Left lung (tissue), 4 donors: ENCODE measurements at regions not wholly inside any gene's neighbourhood (a gene's known extent, or its start where the extent isn't known, plus 50 kb on each side); places are given as distances from the start of the nearest gene placed in this dataset.
"Not testable (repeated sequence)": the region's sequence is repeated elsewhere in the genome, so short reads cannot be mapped to it uniquely, and the experiment has no call there.

Experiments
- ATAC-seq: fragments of 200-7000 bp; cut with Tn5 transposase; one replicate; pipeline ENCODE4 v1.9.1; 2020; ENCODE audit warnings: moderate library complexity
- DNase-seq, 4 donors: peaks; one replicate each; pipeline ENCODE4 v3.0.0-alpha.2; 2013 to 2020
- H3K27ac ChIP-seq, 2 donors: fragments of 200-600 bp; sonication (generic) in 1 of 2; one replicate each; pipeline versions ENCODE4 v1.5.0 to v1.8.0; 2020 to 2021
- H3K27me3 ChIP-seq, 2 donors: fragments of 200-600 bp; sonication (generic) in 1 of 2; one replicate each; pipeline versions ENCODE4 v1.5.0 to v1.8.0; 2020 to 2021
- H3K36me3 ChIP-seq, 2 donors: fragments of 200-600 bp; sonication (generic) in 1 of 2; one replicate each; pipeline versions ENCODE4 v1.5.0 to v1.8.0; 2020 to 2021
- H3K4me1 ChIP-seq, 2 donors: fragments of 200-600 bp; one replicate each; pipeline ENCODE4 v1.8.0; 2021
- H3K4me3 ChIP-seq, 2 donors: fragments of 200-600 bp; sonication (generic) in 1 of 2; one replicate each; pipeline versions ENCODE4 v1.5.0 to v1.8.0; 2020 to 2021; ENCODE audit warnings: mild to moderate bottlenecking in 1 of 2
- H3K9me3 ChIP-seq, 2 donors: fragments of 200-600 bp; sonication (generic) in 1 of 2; one replicate each; pipeline versions ENCODE4 v1.5.0 to v1.8.0; 2020 to 2021
- CTCF ChIP-seq, 2 donors: fragments of 200-600 bp; sonication (generic) in 1 of 2; IDR thresholded peaks; one replicate each; pipeline versions ENCODE4 v1.5.0 to v1.8.0; 2021; ENCODE audit warnings: antibody characterized with exemption in 2 of 2
- intact Hi-C, 2 donors: fragments of 100-400 bp; cut with DNase I; formaldehyde crosslinking; loops; one replicate each; pipeline versions ENCODE4 v1.11.2 to v1.14.2; 2022
- donor health status: DM: no; HTN: yes; CAD: no.
- donor health status: DM: no; HTN: no; CAD: no.

- H3K27me3 ChIP-seq, result no peaks in the 10 kb centered on the region
- no peaks in the 10 kb centered on the region for H3K36me3 ChIP-seq
- H3K9me3 ChIP-seq, result no peaks in the 10 kb centered on the region
- TF ChIP-seq CTCF (IDR thresholded peaks at IDR 0.05), result no peak
- ATAC-seq (no peak), DNase-seq (no peak)
- H3K4me1 ChIP-seq, result no peaks in the 10 kb centered on the region
- no peak overlapping the region for H3K4me3 ChIP-seq
- intact Hi-C loops, result no loop called here
- H3K27ac ChIP-seq, result no peak overlapping the region
These were observed 120.4 kb downstream of the ZFP64 start for GRCh38 chr20:52071136-52071535.

- ATAC-seq, result no peak
These were observed 126.6 kb downstream of the ZFP64 start for GRCh38 chr20:52064931-52065330.

GRCh38 chr20:52062452-52063209 is 128.9 kb downstream of the ZFP64 start:
- no peak for ATAC-seq
- TF ChIP-seq CTCF (IDR thresholded peaks at IDR 0.05), result no peak
- intact Hi-C loops, result no loop called here

More at GRCh38 chr20:52064931-52065330, 126.6 kb downstream of the ZFP64 start:
- intact Hi-C loops, result no loop called here
- no peak for TF ChIP-seq CTCF (IDR thresholded peaks at IDR 0.05)
- no peak overlapping the region for H3K27ac ChIP-seq
- no peak for DNase-seq
- no peaks in the 10 kb centered on the region for H3K36me3 ChIP-seq
- H3K4me1 ChIP-seq, result no peaks in the 10 kb centered on the region
- H3K9me3 ChIP-seq, result no peaks in the 10 kb centered on the region
- H3K4me3 ChIP-seq, result no peak overlapping the region
- no peaks in the 10 kb centered on the region for H3K27me3 ChIP-seq

GRCh38 chr20:52060794-52061714 is 130.5 kb downstream of the ZFP64 start:
- no peaks in the 10 kb centered on the region for H3K36me3 ChIP-seq
- ATAC-seq (peak; percentile 68), DNase-seq (peak in 2 of 4 donors; percentile 23 to 44)
- no peaks in the 10 kb centered on the region for H3K27me3 ChIP-seq
- H3K4me3 ChIP-seq, result no peak overlapping the region
- H3K9me3 ChIP-seq, result peaks cover 0 to 16% of the 10 kb centered on the region in 2 donors
- H3K4me1 ChIP-seq, result no peaks in the 10 kb centered on the region
- H3K27ac ChIP-seq, result no peak overlapping the region
- intact Hi-C loops, result no loop called here
- TF ChIP-seq CTCF (IDR thresholded peaks at IDR 0.05), result no peak

More at GRCh38 chr20:52062452-52063209, 128.9 kb downstream of the ZFP64 start:
- H3K4me3 ChIP-seq, result no peak overlapping the region
- no peaks in the 10 kb centered on the region for H3K27me3 ChIP-seq
- no peak for DNase-seq
- no peaks in the 10 kb centered on the region for H3K36me3 ChIP-seq
- H3K27ac ChIP-seq, result no peak overlapping the region
- no peaks in the 10 kb centered on the region for H3K4me1 ChIP-seq
- peaks cover 0 to under 1% of the 10 kb centered on the region in 2 donors for H3K9me3 ChIP-seq

GRCh38 chr20:52057133-52057532 is 134.4 kb downstream of the ZFP64 start:
- H3K27me3 ChIP-seq, H3K27ac ChIP-seq, ATAC-seq, H3K4me1 ChIP-seq, H3K36me3 ChIP-seq, DNase-seq, intact Hi-C loops, H3K4me3 ChIP-seq: not testable (repeated sequence)
- H3K9me3 ChIP-seq, result peaks cover 0 to 22% of the 10 kb centered on the region in 2 donors
